Activated T-cell treated with anti-CD3 and anti-CD28 coated beads, Interleukin-2, amount 50 U/mL, for 48 hours (primary cell): ENCODE measurements at regions not wholly inside any gene's neighbourhood (a gene's known extent, or its start where the extent isn't known, plus 50 kb on each side); places are given as distances from the start of the nearest gene placed in this dataset.

Experiments
- DNase-seq, 2 experiments: peaks; one replicate each; pipeline ENCODE4 v3.0.0-alpha.2; 2020

GRCh38 chr12:19965196-19966038 is 402.9 kb upstream of the PDE3A start:
- DNase-seq = no peak

- DNase-seq = no peak
These were observed 401.3 kb upstream of the PDE3A start for GRCh38 chr12:19967001-19967400.

GRCh38 chr12:19967431-19967830 is 400.9 kb upstream of the PDE3A start:
- no peak for DNase-seq

- no peak for DNase-seq
These were observed 398.2 kb upstream of the PDE3A start for GRCh38 chr12:19970116-19970515.

- DNase-seq = no peak
These were observed 397.5 kb upstream of the PDE3A start for GRCh38 chr12:19970821-19971220.

GRCh38 chr12:19971361-19972280 is 396.7 kb upstream of the PDE3A start:
- no peak for DNase-seq

GRCh38 chr12:19972325-19973288 is 395.7 kb upstream of the PDE3A start:
- DNase-seq = peak; percentile 19 to 20

GRCh38 chr12:19978193-19978592 is 390.1 kb upstream of the PDE3A start:
- no peak for DNase-seq

- DNase-seq = no peak
These were observed 388.8 kb upstream of the PDE3A start for GRCh38 chr12:19979584-19979983.

- DNase-seq = no peak
These were observed 386.4 kb upstream of the PDE3A start for GRCh38 chr12:19981944-19982343.

GRCh38 chr12:19988001-19988400 is 380.3 kb upstream of the PDE3A start:
- no peak for DNase-seq

GRCh38 chr12:19988459-19988873 is 379.9 kb upstream of the PDE3A start:
- DNase-seq = no peak

- DNase-seq = no peak
These were observed 379.4 kb upstream of the PDE3A start for GRCh38 chr12:19988948-19989347.

GRCh38 chr12:19991146-19991545 is 377.2 kb upstream of the PDE3A start:
- no peak for DNase-seq

GRCh38 chr12:19992311-19992710 is 376.0 kb upstream of the PDE3A start:
- no peak for DNase-seq

- DNase-seq = no peak
These were observed 373.4 kb upstream of the PDE3A start for GRCh38 chr12:19994968-19995367.

GRCh38 chr12:19997656-19998400 is 370.5 kb upstream of the PDE3A start:
- no peak for DNase-seq

- DNase-seq = no peak
These were observed 369.9 kb upstream of the PDE3A start for GRCh38 chr12:19998411-19998810.

- DNase-seq = no peak
These were observed 369.2 kb upstream of the PDE3A start for GRCh38 chr12:19998961-19999804.

GRCh38 chr12:19999805-20000138 is 368.6 kb upstream of the PDE3A start:
- no peak for DNase-seq

GRCh38 chr12:20000229-20000849 is 368.0 kb upstream of the PDE3A start:
- DNase-seq = no peak
